HUES6 (cell line): ENCODE measurements at regions not wholly inside any gene's neighbourhood (a gene's known extent, or its start where the extent isn't known, plus 50 kb on each side); places are given as distances from the start of the nearest gene placed in this dataset.
"Not testable (repeated sequence)": the region's sequence is repeated elsewhere in the genome, so short reads cannot be mapped to it uniquely, and the experiment has no call there.

Experiments
- H3K27ac ChIP-seq: 2 replicates; pipeline ENCODE4 v1.7.0; 2013; ENCODE audit warnings: low read depth, mild to moderate bottlenecking, low read length, inconsistent platforms
- H3K27me3 ChIP-seq: 2 replicates; pipeline ENCODE4 v1.6.1; 2013; ENCODE audit warnings: low read length; ENCODE audit not compliant: control insufficient read depth, insufficient read depth
- H3K36me3 ChIP-seq: 2 replicates; pipeline ENCODE4 v1.6.1; 2013; ENCODE audit warnings: low read length; ENCODE audit not compliant: control insufficient read depth, insufficient read depth
- H3K4me1 ChIP-seq: 2 replicates; pipeline ENCODE4 v1.6.1; 2013; ENCODE audit warnings: low read length; ENCODE audit not compliant: control insufficient read depth, insufficient read depth
- H3K4me3 ChIP-seq: 2 replicates; pipeline ENCODE4 v1.5.1; 2013; ENCODE audit warnings: low read depth, low read length
- H3K9ac ChIP-seq: one replicate; pipeline ENCODE4 v1.6.1; 2013; ENCODE audit warnings: mild to moderate bottlenecking, low read length
- H3K9me3 ChIP-seq: 2 replicates; pipeline ENCODE4 v1.6.1; 2013; ENCODE audit warnings: low read depth, low read length; ENCODE audit not compliant: control insufficient read depth, insufficient read depth

DNA sequence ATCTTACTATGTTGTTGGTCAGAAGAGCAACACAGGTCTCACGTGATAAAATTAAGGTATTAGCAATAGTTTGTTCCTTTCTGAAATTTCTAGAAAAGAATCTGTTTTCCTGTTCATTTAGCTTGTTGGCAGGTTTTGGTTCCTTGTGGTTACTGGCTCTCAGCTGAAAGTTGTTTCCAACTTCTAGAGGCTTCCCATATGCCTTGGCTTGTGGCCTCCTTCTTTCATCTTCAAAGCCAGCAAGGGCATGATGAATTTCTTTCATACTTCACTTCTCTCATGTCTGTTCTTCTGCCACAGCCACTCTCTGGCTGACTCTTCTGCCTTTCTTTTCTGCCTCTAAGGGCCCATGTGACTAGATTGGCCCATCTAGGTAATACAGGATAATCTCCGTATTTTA is 193.7 kb downstream of the TRIB2 start:
- H3K27me3 ChIP-seq: no peaks in the 10 kb centered on the region
- no peak overlapping the region for H3K27ac ChIP-seq

DNA sequence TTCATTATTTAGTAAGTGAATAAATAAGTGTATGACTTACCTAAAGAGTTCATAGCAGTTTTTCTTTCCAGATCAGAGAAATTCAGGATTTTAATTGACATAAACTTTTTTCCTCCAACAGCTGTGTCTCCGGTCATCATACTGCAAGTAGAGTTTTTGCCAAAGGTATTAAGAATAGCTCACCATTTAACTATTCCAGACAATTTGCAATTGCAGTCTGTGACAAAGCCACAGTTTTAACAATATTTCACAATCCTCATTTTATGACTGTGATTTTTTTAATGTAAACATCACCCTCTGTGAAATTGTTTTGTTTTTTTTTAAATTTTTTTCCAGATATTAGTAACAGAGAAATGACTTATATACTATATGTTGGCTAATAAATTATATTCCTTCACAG is 199.1 kb downstream of the TRIB2 start:
- Histone ChIP-seq H3K36me3 (no peaks in the 10 kb centered on the region), H3K27me3 (no peaks in the 10 kb centered on the region), H3K4me1 (no peaks in the 10 kb centered on the region), H3K27ac (no peak overlapping the region), H3K9ac (no peak overlapping the region), H3K4me3 (no peak overlapping the region), H3K9me3 (no peaks in the 10 kb centered on the region)

More for the DNA sequence above, 193.7 kb downstream of the TRIB2 start:
- no peak overlapping the region for H3K9ac ChIP-seq
- no peaks in the 10 kb centered on the region for H3K4me1 ChIP-seq
- H3K36me3 ChIP-seq: no peaks in the 10 kb centered on the region
- H3K9me3 ChIP-seq: no peaks in the 10 kb centered on the region
- H3K4me3 ChIP-seq: no peak overlapping the region

DNA sequence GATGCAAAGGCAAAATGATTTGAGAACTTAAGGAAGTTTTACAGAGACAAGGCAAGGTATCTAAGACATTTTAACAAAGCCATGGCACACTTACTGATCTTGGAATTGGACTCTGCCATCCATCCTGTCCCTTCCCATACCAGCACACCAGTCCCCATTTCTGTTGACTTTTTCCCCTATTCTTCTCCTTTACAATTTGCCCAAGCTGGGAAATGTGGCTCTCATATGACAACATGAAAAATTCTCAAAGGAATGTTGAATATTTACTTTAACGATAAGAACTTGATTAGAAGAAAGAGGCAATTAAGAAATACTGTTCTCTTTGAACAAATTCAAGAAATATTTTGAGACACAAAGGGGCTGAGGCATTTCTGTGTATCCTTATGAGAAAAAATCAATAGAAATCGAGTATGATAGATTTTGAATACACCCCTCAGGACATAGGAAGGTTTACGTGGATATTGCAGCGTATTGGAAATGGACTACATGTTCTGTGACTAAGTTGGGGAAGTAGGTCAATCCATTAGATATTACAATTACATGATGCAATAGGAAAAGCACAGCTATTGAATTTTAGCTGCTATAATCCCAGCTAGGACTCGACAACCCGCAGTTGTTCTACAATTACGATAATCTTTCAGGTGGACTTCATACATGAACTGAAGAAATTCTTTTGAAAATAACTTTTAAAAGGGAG is 201.6 kb downstream of the TRIB2 start:
- Histone ChIP-seq H3K4me1 (no peaks in the 10 kb centered on the region), H3K27ac (no peak overlapping the region), H3K36me3 (no peaks in the 10 kb centered on the region), H3K9me3 (no peaks in the 10 kb centered on the region), H3K27me3 (no peaks in the 10 kb centered on the region), H3K4me3 (no peak overlapping the region), H3K9ac (no peak overlapping the region)

DNA sequence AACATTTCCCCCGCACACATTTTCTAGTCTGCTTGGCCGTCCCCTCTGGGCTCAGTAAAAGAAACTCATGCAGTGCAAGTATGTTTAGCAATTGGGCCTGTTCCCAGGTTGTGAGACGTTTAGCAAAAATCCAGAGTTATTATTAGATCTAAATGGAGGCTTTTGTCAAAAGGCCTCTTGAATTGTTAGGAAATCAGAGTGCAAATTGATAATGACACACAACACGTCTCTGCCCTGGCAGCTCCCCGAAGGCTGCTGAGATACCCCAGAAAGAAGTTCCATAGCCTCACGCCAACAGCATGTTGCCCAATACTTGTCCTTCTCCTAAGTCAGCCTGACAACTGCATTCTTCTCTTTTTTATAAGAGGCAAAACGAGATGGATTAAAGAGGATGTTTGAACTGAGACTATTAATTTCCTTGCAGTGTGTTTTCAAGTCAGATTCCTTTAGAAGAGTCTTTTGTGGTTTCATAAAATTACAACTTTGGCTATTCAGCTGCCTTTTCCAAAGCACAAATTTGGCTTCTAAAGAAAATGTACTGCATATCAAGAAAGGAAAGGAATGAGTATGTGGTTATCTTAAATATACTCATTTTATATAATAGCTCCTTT is 202.2 kb downstream of the TRIB2 start:
- Histone ChIP-seq H3K9me3 (no peaks in the 10 kb centered on the region), H3K4me1 (no peaks in the 10 kb centered on the region), H3K9ac (no peak overlapping the region), H3K27ac (no peak overlapping the region), H3K4me3 (no peak overlapping the region), H3K27me3 (no peaks in the 10 kb centered on the region), H3K36me3 (no peaks in the 10 kb centered on the region)

DNA sequence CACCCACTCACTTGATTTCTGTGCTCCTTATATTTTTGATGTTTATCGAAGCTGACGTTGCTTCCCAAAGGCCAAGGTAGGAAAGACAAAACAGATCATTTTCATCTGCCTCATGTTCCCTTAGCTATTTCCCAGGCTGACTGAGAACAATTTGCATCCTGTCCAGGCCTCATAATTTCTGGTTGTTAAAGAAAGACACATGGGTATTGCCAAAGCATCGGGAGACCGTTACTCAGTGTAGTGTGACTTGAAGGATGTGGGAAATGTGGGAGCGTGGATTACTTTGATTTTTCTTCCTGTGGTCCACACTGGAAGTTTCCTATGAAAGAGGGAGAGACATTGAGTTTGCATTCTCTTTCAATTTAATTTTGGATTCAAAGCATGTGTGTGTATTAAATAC is 204.6 kb downstream of the TRIB2 start:
- Histone ChIP-seq H3K4me1 (no peaks in the 10 kb centered on the region), H3K4me3 (no peak overlapping the region), H3K9me3 (no peaks in the 10 kb centered on the region), H3K36me3 (no peaks in the 10 kb centered on the region), H3K27me3 (no peaks in the 10 kb centered on the region), H3K27ac (no peak overlapping the region), H3K9ac (no peak overlapping the region)

DNA sequence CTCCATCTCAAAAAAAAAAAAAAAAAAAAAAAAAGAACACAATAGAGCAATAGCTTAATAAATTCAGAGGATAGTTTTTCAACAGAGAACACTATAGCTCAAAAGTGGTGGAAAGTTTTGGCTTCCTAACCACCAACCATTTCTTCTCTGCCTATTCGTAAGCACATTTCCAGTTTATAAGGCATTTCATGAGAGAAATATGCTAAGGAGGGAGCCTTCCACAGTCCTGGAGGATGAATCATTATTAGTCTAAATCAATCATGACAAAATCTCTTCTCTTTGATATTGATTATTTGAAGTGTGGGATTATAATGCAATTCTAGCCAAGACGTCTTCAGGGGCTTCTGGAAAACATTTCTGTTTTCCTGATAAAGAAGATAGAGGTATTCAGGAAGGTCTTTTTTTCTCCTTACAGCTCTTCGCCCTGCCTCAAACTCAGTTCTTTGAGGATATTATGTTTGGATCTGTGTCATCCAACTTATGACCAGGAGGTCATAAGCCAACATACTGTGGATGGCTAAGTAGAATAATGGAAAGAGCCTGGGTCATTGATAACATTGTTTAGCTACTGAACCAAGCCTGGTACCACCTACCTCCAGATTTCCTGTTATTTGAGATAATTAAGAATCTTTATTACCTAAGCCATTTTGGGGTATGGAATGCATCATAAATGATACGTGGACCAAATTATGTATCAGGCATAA is 207.3 kb downstream of the TRIB2 start:
- Histone ChIP-seq H3K9ac (no peak overlapping the region), H3K27ac (no peak overlapping the region), H3K4me1 (peaks cover 8% of the 10 kb centered on the region), H3K9me3 (no peaks in the 10 kb centered on the region), H3K4me3 (no peak overlapping the region), H3K36me3 (no peaks in the 10 kb centered on the region), H3K27me3 (no peaks in the 10 kb centered on the region)

DNA sequence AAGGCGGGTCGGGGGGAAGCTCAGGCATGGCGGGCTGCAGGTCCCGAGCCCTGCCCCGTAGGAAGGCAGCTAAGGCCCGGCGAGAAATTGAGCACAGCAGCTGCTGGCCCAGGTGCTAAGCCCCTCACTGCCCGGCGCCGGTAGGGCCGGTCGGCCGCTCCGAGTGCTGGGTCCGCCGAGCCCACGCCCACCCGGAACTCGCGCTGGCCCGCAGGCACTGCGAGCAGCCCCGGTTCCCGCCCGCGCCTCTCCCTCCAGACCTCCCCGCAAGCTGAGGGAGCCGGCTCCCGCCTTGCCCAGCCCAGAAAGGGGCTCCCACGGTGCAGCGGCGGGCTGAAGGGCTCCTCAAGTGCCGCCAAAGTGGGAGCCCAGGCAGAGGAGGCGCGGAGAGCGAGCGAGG is 209.9 kb downstream of the TRIB2 start:
- not testable (repeated sequence) for H3K9ac ChIP-seq, H3K4me3 ChIP-seq, H3K9me3 ChIP-seq, H3K27ac ChIP-seq, H3K27me3 ChIP-seq, H3K4me1 ChIP-seq, H3K36me3 ChIP-seq

DNA sequence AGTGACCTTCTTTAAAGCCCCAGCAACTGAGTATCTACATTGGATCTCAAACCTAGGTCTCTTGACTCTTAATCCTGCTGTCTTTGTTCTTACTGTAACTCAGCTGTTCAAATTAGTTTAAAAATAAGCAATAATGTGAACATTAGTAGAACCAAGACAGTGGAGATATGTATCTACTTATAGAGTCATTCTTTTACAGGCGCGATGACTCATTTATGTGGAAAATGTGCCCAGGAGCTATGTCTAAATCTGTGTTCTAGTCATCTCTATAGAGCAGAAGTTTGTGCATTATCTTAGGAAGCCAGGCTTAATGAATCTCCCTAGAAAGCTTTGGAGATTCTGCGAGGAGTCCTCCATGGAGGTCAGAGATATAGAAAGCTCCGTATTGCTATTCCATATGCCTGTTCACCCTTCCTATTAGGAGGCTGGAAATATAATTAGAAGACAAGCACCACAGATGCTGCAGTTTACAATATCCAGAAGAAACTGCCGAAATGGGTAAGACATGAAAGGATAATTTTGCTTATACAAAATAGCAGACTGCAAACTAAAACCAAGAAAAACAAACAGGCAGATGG is 211.6 kb downstream of the TRIB2 start:
- H3K4me1 ChIP-seq: peaks cover 9% of the 10 kb centered on the region
- H3K9me3 ChIP-seq: no peaks in the 10 kb centered on the region
- H3K27me3 ChIP-seq: no peaks in the 10 kb centered on the region
- H3K27ac ChIP-seq: no peak overlapping the region
- no peak overlapping the region for H3K9ac ChIP-seq
- H3K36me3 ChIP-seq: no peaks in the 10 kb centered on the region
- H3K4me3 ChIP-seq: no peak overlapping the region

DNA sequence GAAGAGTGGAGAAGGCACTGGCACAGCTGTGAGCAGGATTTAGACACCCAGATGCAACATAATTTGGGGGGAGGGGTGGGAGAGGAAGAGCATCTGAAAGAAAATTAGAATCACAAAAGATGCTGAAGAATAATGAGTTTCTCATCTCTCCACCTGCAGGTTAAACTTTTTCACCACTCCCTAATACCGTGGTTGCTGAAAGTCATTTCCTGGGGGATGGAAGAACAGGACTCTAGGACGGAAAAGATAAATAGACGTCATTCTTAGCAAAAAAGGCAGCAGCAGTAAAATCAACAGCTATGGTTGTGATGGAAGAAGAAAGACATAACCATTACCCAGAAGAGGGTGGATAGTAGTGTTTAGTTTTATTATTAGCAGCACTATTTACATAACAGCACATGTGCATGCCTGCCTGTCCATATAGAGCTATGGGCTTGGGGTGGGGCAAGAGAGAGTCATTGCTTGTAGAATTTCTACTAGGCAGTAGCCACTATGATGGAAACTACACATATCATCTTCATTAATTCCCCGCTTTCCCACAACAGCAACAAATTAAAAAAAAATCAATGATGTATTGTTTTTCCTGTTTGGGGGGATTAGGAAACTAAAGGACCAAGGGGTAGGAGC is 212.2 kb downstream of the TRIB2 start:
- Histone ChIP-seq H3K27me3 (no peaks in the 10 kb centered on the region), H3K27ac (no peak overlapping the region), H3K9ac (no peak overlapping the region), H3K4me1 (peaks cover 9% of the 10 kb centered on the region), H3K4me3 (no peak overlapping the region), H3K36me3 (no peaks in the 10 kb centered on the region), H3K9me3 (no peaks in the 10 kb centered on the region)

DNA sequence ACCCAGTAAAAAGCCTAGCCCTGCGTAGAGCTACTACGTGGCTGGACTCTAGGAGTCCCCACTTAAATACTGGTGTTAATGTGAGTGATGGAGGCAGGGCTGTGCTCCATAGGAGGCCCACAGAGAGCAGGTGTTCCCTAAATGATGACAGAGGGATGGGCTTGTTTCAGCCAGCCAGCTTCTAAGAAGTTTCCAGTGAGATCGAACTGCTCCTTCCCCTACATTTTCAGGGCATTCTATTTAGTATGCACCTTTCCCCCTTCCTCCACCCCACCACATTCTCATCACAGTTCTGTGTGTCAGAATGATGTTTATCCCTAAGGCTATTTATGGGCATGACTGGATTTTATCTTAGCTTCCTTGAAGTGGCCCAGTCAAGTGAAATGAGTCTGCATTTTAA is 213.0 kb downstream of the TRIB2 start:
- H3K4me3 ChIP-seq: no peak overlapping the region
- H3K4me1 ChIP-seq: peaks cover 9% of the 10 kb centered on the region
- H3K9me3 ChIP-seq: no peaks in the 10 kb centered on the region
- no peaks in the 10 kb centered on the region for H3K27me3 ChIP-seq
- no peak overlapping the region for H3K27ac ChIP-seq
- H3K36me3 ChIP-seq: no peaks in the 10 kb centered on the region
- H3K9ac ChIP-seq: no peak overlapping the region

DNA sequence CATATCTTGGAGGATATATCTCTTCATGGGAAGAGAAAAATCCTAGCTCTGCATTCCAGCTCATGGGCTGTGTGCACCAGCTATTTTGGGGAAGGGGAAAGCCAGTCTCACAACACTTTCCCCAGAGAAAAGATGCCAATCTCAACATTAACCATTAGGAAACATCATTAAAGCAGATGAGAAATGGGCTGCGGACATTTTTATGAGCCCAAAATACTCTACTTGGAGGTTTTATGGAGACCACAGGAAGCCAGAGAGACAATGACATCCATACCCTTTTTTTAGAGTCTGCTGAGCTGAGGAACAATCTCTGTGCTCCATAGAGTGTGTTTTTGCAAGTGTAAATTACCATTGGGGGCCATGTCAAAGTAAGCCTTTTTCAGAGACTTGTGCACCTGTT is 213.7 kb downstream of the TRIB2 start:
- H3K4me1 ChIP-seq: peaks cover 9% of the 10 kb centered on the region
- no peaks in the 10 kb centered on the region for H3K9me3 ChIP-seq
- H3K27me3 ChIP-seq: no peaks in the 10 kb centered on the region
- H3K4me3 ChIP-seq: no peak overlapping the region
- no peak overlapping the region for H3K9ac ChIP-seq
- H3K36me3 ChIP-seq: no peaks in the 10 kb centered on the region
- H3K27ac ChIP-seq: no peak overlapping the region
